Right lobe of liver (tissue), 6 donors: ENCODE measurements at regions not wholly inside any gene's neighbourhood (a gene's known extent, or its start where the extent isn't known, plus 50 kb on each side); places are given as distances from the start of the nearest gene placed in this dataset.

ENCODE experiments used
- ATAC-seq, 4 donors: fragments of 200-7000 bp; cut with Tn5 transposase; one replicate each; pipeline ENCODE4 v1.9.1; 2020; ENCODE audit warnings: mild to moderate bottlenecking in 4 of 4, moderate library complexity in 4 of 4
- DNase-seq, 3 donors: peaks; one replicate each; pipeline ENCODE4 v3.0.0-alpha.2; 2020
- H3K27ac ChIP-seq, 3 donors: fragments of 200-600 bp; one replicate each; pipeline ENCODE4 v1.8.0; 2022
- H3K27me3 ChIP-seq, 2 donors: fragments of 200-600 bp; one replicate each; pipeline ENCODE4 v1.8.0; 2022
- H3K36me3 ChIP-seq, 4 donors: fragments of 200-600 bp; sonication (generic) in 1 of 4; one replicate each; pipeline versions ENCODE4 v1.5.1 to v1.8.0; 2017 to 2022; ENCODE audit warnings: control low read depth in 1 of 4
- H3K4me1 ChIP-seq, 4 donors: fragments of 200-600 bp; sonication (generic) in 1 of 4; one replicate each; pipeline versions ENCODE4 v1.5.1 to v1.8.0; 2017 to 2022; ENCODE audit warnings: control low read depth in 1 of 4
- H3K4me3 ChIP-seq, 3 donors: fragments of 200-600 bp; one replicate each; pipeline ENCODE4 v1.8.0; 2022
- H3K9me3 ChIP-seq, 4 donors: fragments of 200-600 bp; sonication (generic) in 1 of 4; one replicate each; pipeline versions ENCODE4 v1.5.1 to v1.8.0; 2017 to 2022; ENCODE audit warnings: control low read depth in 1 of 4
- CTCF ChIP-seq, 4 donors: fragments of 200-600 bp in 3 of 4; fragments of 450-650 bp in 1 of 4; IDR thresholded peaks; one replicate each; pipeline versions ENCODE4 v1.5.1 to v1.8.0; 2016 to 2022; ENCODE audit warnings: antibody characterized with exemption in 4 of 4, mild to moderate bottlenecking in 2 of 4
- POLR2A ChIP-seq: fragments of 450-650 bp; IDR thresholded peaks from one replicate; pipeline ENCODE4 v1.6.1; 2017; ENCODE audit warnings: antibody characterized with exemption, mild to moderate bottlenecking
- WGBS: methylation state at CpG from one replicate; pipeline ENCODE4 v1.1.6; 2018; ENCODE audit warnings: low coverage, low lambda C conversion rate; ENCODE audit not compliant: insufficient coverage; ENCODE audit errors: missing lambda C conversion rate; 5-methylcytosine and 5-hydroxymethylcytosine counted together
- intact Hi-C, 2 donors: fragments of 100-400 bp; cut with DNase I; formaldehyde crosslinking; loops; one replicate each; pipeline versions ENCODE4 v1.11.2 to v1.14.1; 2022
- donor health status: DM: no; HTN: yes; CAD: no.
- donor health status: DM: no; HTN: no; CAD: no.
- donor health status: DM: no; HTN: no; CAD: no.
- donor health status: DM: no; HTN: yes; CAD: no.
- donor health status: DM: no; HTN: yes; CAD: no.

DNA sequence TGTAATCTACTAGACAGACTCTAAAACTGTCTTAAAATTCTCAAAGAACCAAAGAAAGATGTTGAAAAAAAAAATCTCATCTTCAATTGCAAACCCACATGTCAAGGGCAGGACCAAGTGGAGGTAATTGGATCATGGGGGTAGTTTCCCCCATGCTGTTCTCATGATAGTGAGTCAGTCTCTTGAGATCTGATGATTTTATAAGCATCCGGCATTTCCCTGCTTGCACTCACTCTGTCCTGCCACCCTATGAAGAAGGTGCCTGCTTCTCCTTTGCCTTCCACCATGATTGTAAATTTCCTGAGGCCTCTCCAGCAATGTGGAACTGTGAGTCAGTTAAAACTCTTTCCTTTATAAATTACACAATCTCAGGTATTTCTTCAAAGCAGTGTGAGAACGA, 257.0 kb downstream of the HHIPL2 start:
- Histone ChIP-seq H3K4me1 (no peaks in the 10 kb centered on the region), H3K4me3 (no peak overlapping the region), H3K27ac (no peak overlapping the region), H3K9me3 (no peaks in the 10 kb centered on the region), H3K36me3 (no peaks in the 10 kb centered on the region), H3K27me3 (no peaks in the 10 kb centered on the region)
- TF ChIP-seq CTCF (IDR thresholded peaks at IDR 0.05) (no peak), POLR2A (no peak)
- ATAC-seq (no peak), DNase-seq (no peak)
- 89% methylated on average over 1 of the region's 2 CpGs for WGBS
- intact Hi-C loops = no loop called here

GRCh38 chr1:222288053-222288452, 259.9 kb downstream of the HHIPL2 start:
- intact Hi-C loops = no loop called here
- ATAC-seq (peak in 1 of 4 donors; percentile 38), DNase-seq (no peak)
- no peak for TF ChIP-seq POLR2A
- no peak for TF ChIP-seq CTCF (IDR thresholded peaks at IDR 0.05)
- Histone ChIP-seq H3K4me1 (no peaks in the 10 kb centered on the region), H3K4me3 (no peak overlapping the region), H3K36me3 (no peaks in the 10 kb centered on the region), H3K27ac (no peak overlapping the region), H3K9me3 (no peaks in the 10 kb centered on the region), H3K27me3 (no peaks in the 10 kb centered on the region)
- WGBS = 50% methylated on average over 5 of the region's 5 CpGs

- Histone ChIP-seq H3K4me1 (no peaks in the 10 kb centered on the region), H3K9me3 (no peaks in the 10 kb centered on the region), H3K27ac (no peak overlapping the region), H3K4me3 (no peak overlapping the region), H3K36me3 (no peaks in the 10 kb centered on the region), H3K27me3 (no peaks in the 10 kb centered on the region)
- DNase-seq (no peak), ATAC-seq (no peak)
- intact Hi-C loops = no loop called here
- TF ChIP-seq POLR2A = no peak
- TF ChIP-seq CTCF (IDR thresholded peaks at IDR 0.05) = no peak
- WGBS = 79% methylated on average over 3 of the region's 3 CpGs
Observed at GRCh38 chr1:222286011-222286410, 261.9 kb downstream of the HHIPL2 start.

DNA sequence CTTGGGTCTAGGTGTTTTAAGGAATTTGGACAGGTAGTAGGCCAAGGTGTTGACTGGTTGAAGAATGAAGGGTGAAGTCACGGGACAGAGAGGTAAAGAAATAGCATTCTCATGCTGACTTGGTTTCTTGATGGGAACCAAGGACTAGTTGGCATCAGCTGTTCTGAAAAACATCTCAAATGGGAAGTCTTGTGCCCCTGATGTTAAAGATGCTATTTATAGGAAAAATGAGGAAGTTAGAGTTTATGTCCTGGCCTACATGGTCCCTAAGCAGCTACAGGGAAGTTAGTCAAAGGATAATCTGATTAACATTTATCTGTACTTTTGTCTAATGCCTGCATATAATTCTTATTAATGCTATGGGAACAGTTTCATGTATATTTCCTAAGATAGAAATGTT, 262.4 kb downstream of the HHIPL2 start:
- TF ChIP-seq CTCF (IDR thresholded peaks at IDR 0.05) (no peak), POLR2A (no peak)
- DNase-seq (no peak), ATAC-seq (peak in 1 of 4 donors; percentile 22)
- Histone ChIP-seq H3K36me3 (no peaks in the 10 kb centered on the region), H3K4me1 (no peaks in the 10 kb centered on the region), H3K27me3 (no peaks in the 10 kb centered on the region), H3K9me3 (no peaks in the 10 kb centered on the region), H3K27ac (no peak overlapping the region), H3K4me3 (no peak overlapping the region)
- intact Hi-C loops = no loop called here
- WGBS = 45% methylated on average over 1 of the region's 1 CpG

DNA sequence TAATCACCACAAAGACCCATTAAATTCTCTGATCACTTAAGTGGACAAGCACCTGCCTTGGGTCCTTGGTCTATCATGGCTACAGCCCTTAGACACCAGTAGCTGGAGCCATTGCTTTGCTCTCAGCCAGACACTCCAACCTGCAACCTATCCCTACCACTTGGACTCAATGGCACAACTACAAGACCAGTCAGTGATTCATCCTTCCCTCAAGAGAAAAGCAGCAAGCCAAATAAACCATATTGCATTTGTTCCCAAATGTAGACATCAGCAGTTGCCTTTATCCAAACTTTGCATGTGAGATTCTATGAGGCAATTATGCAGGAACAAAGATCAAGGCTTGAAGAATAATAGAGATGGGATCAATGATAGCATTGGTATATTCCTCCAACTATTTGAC, 263.4 kb downstream of the HHIPL2 start:
- Histone ChIP-seq H3K4me3 (no peak overlapping the region), H3K27me3 (no peaks in the 10 kb centered on the region), H3K36me3 (no peaks in the 10 kb centered on the region), H3K4me1 (no peaks in the 10 kb centered on the region), H3K9me3 (no peaks in the 10 kb centered on the region), H3K27ac (no peak overlapping the region)
- ATAC-seq (no peak), DNase-seq (no peak)
- TF ChIP-seq CTCF (IDR thresholded peaks at IDR 0.05) = no peak
- TF ChIP-seq POLR2A = no peak
- intact Hi-C loops = no loop called here
